HG02970 (cell line): ENCODE measurements at regions not wholly inside any gene's neighbourhood (a gene's known extent, or its start where the extent isn't known, plus 50 kb on each side); places are given as distances from the start of the nearest gene placed in this dataset.
"Not testable (repeated sequence)": the region's sequence is repeated elsewhere in the genome, so short reads cannot be mapped to it uniquely, and the experiment has no call there.

Experiments used
- ATAC-seq: cut with Tn5 transposase; IDR thresholded peaks from one replicate; pipeline ENCODE4 v1.9.1; 2021; ENCODE audit warnings: mild to moderate bottlenecking, moderate library complexity, moderate number of reproducible peaks; ENCODE audit not compliant: unreplicated experiment, low FRiP score

DNA sequence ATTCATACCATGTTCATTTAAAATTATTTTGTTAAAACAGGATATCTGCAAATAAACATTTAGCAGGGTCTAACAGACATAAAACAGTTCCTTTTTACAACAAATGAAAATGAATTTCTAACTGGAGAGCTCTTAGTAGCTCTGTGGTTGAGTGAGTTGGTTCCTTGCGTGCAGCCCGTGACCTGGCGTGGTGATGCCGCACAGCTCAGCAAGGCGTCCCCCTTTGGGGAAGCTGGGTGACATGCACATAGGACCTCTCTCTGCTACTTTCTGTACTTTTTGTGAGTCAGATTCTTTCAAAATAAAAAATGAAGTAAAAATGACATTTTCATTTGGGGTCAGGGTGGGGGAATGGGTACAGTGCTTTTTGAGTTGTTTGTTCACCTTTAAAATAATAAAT is 75.9 kb downstream of the NPIPB11 start:
- not testable (repeated sequence) for ATAC-seq

DNA sequence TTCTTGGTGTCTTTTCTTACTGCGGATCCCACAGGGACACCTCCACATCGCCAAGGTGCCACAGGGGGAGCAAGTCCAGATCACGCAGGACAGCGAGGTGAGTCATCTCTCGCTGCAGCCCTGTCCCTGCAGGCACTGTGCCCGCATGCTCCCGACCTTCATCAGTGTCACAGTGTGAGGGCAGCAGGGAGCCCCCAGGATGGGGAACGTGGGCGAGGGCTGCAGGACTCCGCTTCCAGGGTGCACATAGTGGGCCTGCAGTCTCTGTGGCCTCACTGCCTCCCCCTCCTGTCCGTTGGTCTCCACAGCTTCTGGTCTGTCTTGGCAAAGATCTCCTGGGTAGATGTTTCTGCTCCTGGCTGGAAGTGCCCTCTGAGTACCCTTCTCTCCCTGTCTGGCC is 78.0 kb downstream of the NPIPB11 start:
- not testable (repeated sequence) for ATAC-seq

DNA sequence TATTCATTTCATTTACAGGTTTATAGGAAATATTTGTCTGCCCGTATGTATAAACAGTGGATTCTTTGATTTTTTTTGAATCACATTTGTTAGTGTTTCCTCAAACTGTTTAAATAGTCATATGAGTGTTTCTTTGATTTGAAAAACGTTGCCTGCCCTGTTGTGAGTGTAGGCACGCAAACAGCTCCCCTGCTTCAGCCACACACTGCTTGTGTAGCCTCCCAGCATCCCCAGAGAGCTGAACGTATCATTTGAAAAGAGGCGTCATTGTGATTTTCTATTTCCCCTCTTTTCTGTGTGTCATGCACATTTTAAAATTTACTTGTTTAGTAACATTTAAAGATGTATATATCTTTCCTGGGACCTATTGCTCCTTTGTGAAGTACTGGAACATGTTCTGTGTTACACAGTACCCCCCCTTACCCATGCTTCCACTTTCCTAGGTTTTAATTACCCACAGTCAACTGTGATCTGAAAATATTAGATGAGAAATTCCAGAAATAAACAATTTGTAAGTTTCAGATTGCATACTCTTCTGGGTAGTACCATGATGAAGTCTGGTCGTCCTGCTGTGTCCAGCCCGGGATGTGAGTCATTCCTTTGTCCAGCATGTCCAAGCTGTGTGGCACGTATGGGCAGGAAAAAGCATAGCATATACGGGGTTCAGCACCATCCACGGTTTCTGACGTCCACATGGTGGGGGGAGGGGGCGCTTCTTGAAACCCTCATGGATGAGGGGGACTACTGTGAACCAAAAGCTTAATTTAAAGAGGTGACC is 78.7 kb downstream of the NPIPB11 start:
- ATAC-seq = not testable (repeated sequence)

DNA sequence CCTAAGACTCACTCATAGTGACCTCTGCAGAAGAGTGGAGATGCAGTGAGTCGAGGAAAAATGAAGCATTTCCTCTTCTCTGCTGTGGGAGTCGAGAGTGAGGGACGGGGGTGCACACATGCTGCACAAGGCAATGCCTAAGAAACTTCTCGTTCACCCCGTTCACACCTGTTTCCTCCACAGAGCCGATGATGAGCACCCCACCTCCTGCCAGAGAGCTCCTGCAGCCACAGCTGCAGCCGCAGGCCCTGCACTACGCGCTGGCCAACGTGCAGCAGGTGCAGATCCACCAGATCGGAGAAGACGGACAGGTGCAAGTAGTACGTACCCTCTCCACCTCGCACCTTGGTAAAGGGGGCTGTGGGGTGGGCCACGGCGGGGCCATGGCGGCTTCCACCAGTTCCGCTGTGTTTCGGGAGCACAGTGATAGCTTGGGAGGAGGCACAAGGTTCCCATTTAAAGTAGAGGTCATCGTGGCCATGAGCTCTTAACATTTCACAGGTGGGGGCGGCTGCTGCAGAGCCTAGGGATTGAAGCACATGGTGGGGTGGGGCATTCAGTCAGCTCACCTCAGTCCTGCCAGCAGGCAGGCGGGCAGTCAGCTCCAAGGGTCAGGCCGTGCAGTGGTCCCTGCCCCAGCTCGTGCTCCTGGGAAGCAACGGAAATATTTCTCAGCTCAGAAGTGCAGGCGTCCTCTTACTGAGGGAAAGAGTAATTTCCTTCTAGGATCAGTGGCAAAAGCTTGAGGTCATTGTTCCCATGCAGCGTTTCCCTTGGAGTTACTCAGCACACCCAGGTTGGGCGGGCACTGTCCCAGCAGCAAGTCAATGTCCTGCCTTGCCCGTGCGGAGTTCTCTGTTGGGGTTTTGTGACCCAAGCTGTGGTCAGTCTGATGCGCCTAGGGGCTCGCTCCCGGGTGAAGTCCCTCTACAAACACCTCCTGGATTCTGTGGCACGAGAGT is 80.1 kb downstream of the NPIPB11 start:
- ATAC-seq = not testable (repeated sequence)

DNA sequence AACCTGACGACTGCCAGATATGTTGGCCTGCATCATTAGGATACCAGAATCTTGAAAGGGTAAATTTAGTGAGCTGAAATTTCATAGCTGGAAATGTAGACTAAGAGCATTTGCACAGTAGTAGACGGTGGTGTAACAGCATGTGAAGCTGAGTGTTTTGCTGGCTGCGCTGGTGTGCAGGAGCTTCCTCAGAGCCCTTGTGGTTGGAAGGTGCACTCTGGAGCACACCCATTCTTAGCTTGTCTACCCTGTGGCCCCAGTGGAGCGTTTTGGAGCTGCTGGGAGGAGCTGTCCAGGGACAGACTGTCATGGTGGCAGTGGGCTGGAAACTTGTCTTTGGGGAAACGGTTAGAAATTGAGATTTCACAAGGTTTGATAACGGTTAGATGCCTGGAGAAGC is 82.8 kb downstream of the NPIPB11 start:
- ATAC-seq = not testable (repeated sequence)

DNA sequence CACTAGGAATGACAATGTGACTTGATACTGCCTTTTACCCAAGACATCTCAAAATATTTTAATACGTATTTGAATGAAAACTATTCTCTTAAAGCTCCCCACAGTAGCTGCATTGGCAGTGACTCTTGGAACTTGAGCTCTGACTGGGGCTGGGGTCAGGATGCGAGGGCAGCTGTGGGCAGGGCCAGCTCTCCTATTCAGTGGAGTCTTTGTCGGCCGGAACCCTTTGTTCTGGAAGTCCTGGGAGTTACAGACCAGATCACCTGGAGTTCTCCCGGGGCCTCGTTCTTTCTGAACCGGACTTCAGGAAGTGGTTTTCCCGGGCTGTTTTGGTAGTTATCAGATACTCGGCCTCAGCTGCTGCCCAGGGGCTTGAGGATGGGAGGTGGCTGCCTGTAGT is 84.9 kb downstream of the NPIPB11 start:
- no peak for ATAC-seq

DNA sequence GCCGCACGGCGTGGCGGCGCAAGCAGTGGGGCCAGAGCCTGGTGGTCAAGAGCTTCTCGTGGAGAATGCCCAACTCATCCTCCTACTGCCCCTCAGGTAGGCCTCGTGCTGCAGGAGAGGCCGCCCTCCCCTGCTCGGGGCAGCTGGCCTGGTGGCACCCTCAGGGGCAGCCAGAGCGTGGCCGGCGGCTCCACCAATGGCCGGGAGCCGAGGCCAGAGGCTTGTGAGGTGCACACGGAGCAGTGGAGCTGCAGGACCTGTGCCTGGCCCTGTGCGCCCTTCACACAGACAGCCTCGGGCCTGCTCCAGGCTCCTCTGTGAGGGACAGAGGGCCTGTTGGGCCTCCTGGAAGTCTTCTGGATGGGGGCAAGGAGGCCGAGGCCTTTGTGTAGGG is 85.5 kb downstream of the NPIPB11 start:
- ATAC-seq = no peak

DNA sequence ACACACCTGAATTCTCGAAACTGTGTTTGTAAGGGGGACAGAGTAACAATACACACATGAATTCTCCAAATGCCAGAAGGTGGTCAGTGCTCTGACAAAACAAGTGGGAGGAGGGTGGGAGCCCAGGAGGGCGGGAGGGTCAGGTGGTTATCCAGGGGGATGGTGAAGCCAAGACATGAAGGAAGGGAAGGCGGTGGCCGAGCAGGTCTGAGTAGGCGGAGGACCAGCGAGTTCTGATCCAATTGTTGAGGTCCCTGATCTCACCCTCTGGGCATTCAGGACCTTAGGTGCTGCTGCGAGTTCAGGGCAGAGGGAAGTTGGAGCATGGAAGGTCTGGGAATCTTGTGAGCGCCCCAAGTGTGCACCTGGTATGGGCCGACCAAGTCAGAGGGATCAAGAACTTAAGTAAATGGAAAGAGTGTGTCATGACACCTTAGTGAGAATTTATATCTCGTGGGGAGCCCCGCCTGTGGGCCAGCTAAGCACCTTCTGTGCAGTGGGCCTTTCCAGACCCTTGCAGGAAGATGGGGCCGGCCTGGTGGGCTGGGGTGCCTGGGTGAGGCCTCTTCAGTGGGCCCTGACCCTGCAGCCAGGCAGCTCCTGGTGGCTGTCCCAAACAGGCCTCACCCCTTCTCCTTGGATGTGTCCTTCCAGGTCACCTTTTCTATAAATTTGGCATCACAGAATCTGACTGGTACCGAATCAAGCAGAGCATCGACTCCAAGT is 86.1 kb downstream of the NPIPB11 start:
- no peak for ATAC-seq

DNA sequence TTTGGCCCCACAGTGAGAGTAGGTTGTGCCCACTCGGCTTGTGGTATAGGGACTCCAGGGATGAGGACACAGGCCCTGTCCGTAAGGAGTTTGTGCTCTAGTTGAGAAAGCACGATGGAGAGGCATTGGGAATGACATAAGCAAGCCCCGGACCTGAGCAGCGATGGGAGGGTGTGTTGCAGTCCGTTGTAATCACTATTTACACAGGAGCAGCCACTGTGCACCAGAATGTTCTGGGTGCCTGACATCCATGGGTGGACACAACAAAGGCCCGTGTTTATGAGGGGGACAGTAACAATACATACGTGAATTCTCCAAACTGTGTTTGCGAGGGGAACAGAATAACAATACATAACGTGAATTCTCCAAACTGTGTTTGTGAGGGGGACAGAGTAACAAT is 86.8 kb downstream of the NPIPB11 start:
- no peak for ATAC-seq

DNA sequence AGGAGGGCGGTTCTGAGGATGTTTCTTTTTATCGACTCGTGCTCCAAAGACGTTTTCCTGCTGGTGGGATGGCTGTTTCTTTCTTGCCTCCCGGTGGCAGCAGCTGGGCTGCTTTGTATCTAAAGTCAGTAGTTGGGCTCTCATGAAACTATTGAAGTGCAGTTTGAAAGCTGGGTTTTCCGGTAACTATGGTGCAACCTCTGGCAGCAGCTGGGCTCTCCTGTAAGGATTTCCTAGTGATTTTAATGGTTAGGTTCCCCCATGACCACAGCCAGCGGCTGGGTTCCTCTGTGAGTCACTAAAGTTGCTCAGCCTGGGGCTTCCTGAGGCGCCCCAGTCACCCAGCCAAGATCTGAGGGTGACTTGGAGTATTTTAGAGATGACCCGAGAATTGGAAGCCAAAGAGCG is 87.9 kb downstream of the NPIPB11 start:
- ATAC-seq = not testable (repeated sequence)

DNA sequence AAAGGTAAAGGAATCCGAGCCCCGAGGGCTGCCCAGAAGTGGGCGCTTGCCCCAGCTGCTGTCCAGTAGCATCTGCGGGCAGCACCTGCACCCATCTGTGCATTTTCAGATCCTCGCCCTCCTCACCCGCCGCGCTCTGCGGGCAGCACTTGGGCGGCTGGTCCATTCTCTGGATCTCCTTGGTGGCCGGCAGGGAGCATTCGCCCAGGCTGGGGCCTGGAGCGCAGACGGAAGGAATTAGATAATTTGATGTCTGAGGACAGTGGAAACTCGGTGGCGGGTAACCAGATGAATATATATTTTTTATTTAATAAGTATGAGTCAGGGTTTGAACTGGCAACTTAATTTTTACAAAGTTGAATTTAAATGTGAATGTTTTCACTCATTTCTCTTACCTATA is 88.5 kb downstream of the NPIPB11 start:
- no peak for ATAC-seq

DNA sequence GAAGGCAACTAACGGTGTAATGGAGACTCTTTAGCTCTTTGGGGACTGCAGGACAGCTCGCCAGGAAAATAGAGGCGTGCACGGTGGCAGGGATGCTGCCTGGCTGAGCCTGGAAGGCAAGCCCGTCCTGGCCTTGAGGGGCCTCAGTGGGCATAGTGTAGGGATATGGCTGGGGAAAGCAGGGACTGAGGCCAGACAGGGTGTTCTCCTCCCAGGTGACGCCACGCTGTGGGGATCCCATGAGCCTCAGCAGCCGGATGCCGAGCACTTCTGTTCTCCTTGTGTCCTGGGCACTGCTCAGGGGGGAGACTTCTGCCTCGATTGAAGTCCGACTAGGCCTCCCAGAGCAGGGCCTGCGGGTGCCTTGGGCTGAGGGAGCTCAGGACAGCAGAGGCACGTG is 89.2 kb downstream of the NPIPB11 start:
- no peak for ATAC-seq

DNA sequence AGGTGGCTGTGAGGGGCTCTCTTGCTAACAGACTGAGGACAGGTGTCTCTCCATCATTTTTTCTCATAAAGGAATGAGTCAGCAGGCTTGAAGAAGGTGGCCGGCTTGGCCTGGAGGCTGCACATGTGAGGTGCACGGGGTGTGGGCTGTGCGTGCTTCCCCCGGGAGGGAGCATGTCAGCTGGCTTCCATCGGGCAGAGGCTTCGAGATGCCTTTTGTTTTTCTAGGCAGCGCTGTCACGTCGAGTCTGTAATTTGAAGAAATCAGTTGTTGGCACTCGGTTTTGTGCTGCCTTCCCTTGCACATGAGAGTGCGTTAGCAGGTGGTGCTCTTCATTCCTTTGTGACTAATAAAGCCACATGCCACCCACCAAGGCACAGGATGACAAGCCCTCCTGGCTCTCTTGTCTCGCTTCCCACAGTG is 89.7 kb downstream of the NPIPB11 start:
- no peak for ATAC-seq

DNA sequence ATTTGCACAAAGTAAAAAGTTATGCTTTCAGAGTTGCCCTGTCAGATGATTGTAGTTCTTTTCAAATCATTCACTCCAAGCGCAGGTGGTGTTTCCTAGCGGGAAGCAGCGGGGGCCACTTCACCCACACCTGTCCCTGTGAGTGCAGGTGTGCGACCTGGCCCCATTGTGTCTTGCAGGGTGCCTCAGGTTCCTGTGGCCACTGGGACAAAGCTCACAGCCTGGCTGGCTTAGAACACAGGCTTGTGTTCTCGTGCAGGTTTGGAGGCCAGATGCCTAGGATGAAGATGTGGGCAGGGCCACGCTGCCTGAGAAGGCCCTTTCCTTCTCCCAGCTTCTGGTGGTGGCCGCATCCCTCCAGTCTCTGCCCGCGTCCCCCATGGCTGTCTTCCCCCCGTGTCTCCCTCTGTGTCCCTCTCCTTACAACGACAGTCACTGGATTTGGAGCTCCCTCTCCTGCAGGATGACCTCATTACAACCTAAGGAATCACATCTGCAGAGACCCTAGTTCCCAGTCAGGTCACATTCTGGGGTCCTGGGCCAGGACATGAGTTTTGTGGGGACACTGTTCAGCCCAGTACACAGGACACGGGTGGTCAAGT is 90.5 kb downstream of the NPIPB11 start:
- no peak for ATAC-seq

DNA sequence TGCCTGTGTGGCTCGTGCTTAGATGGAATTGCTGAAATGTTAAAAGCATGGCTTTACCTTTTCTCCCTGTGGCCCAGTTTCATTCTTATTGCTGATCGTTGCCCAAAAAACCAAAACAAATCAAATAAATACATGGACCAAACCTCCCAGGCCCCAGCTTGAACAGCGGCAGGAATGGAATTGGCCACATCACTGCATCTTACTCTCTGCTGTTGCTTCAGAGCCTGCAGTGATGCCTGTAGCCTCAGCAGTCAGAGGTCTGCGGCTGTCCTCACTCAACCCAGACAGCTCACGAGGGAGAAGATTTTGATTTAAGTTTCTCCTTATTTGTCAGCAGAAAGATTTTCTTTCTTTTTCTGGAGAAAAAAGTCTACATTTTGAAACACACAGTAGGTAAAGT is 91.5 kb downstream of the NPIPB11 start:
- ATAC-seq = no peak

DNA sequence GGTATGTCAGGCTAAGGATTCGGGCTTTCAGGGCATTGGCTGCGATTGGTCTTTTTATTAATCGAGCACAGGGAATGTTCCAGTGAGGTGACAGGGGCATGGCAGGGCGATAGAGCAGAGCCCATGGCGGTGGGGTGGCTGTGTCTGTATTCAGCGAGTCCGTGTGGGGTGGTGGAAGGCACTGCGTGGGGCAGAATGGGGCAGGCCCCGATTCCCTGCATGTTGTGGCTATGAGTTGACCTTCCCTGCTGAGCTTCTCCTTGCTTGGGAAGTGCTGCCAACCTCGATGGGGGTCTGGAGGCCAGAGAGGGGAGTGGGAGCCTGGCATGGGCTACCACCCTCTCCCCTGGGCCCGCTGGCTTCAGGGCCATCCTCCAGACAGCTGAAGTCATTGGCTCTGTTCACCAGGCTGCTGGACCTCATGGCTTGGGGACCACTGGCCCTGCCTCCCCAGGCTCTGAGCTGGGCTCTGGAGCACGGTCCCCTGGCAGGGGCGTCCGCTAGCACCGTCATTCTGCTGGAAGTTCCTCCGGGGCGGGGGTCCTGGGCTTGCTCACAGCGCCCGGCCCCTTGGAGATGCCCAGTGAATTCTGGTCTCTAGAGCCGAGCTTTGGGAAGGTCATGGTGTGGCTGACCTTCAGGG is 92.1 kb downstream of the NPIPB11 start:
- no peak for ATAC-seq

DNA sequence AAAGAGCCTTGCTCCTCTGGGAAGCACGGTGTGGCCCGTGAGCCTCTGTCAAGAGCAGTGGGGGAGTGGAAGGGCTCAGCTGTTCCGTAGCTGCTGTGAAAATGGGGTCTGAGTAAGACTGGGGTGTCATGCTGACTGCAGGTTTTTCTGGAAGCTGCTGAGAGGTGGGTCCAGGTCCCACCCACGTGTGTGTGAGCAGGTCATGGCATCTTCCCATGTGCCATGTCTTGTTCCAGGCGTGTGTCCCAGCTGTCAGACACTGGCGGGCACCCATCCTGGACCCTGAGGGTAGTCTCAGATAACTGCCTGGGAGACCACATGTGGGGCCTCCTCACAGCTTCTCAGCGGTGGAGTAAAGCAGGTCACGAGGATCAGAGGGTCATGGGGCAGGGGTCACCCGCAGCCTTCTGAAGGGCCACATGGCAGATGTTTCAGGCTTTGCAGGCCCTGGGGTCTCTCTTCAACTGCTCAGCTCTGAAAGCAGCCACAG is 92.9 kb downstream of the NPIPB11 start:
- no peak for ATAC-seq

DNA sequence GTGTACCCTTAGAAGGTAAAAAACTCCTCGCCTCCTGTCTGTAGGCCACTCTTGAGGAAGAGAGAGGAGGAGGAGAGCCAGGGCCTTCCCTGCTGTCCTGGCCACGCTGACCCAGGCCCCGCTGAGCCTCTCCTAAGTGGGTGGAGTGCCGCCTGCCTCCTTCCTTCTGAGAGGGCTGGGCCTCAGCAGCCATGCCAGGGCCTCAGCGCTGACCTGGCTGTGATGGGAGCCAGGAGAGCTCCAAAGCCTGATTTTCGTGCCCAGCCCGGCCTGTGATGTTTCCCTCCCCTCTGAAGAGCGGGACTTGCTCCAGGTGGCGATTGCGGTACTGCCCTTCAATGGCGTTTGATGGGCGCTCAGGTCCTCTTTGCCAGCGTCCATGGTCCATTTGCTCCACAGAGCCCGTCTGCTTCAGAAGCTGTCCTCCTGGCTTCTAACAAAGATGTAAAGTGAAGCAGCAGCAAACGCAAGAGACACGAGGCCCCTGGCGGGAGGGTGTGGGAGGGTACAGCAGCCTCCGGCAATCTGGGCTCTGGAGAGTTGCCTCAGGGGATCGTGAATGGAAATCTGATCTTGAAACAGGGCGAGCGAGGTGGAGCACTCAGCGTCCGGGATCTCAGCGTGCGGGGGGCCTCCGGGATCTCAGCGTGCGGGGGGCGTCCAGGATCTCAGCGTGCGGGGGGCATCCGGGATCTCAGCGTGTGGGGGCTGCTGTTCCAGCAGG is 93.5 kb downstream of the NPIPB11 start:
- ATAC-seq = no peak

DNA sequence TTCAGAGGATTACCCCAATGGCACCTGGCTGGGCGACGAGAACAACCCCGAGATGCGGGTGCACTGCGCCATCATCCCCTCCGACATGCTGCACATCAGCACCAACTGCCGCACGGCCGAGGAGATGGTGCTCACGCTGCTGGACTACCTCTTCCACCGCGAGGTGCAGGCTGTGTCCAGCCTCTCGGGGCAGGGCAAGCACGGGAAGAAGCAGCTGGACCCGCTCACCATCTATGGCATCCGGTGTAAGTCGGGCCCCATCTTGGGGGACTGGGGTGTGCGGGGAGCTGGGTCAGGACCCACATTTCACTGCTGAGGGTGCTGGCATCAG is 94.2 kb downstream of the NPIPB11 start:
- ATAC-seq = not testable (repeated sequence)
